PFSK-1 (cell line): ENCODE measurements at regions not wholly inside any gene's neighbourhood (a gene's known extent, or its start where the extent isn't known, plus 50 kb on each side); places are given as distances from the start of the nearest gene placed in this dataset.

ENCODE experiments used
- POLR2AphosphoS5 ChIP-seq: IDR thresholded peaks from 2 replicates; pipeline ENCODE4 v1.6.1; 2012; ENCODE audit warnings: low read depth, mild to moderate bottlenecking, control low read depth, low read length, moderate library complexity
- SIN3A ChIP-seq: IDR thresholded peaks from 2 replicates; pipeline ENCODE4 v1.6.1; 2012; ENCODE audit warnings: mild to moderate bottlenecking, low read length, moderate library complexity, borderline replicate concordance; ENCODE audit not compliant: insufficient read depth
- TAF1 ChIP-seq: IDR thresholded peaks from 2 replicates; pipeline ENCODE4 v1.6.1; 2012; ENCODE audit warnings: low read length, control low read depth, borderline replicate concordance; ENCODE audit not compliant: insufficient read depth
- TF ChIP-seq, protein P1 (sequence below), 2 experiments: IDR thresholded peaks; 2 replicates each; pipeline versions ENCODE4 v1.6.1 to v1.8.0; 2011 to 2012; ENCODE audit warnings: low read depth in 2 of 2, low read length in 2 of 2, control low read depth in 1 of 2, inconsistent platforms in 1 of 2, mild to moderate bottlenecking in 1 of 2, moderate library complexity in 1 of 2; ENCODE audit not compliant: insufficient read depth in 1 of 2

DNA sequence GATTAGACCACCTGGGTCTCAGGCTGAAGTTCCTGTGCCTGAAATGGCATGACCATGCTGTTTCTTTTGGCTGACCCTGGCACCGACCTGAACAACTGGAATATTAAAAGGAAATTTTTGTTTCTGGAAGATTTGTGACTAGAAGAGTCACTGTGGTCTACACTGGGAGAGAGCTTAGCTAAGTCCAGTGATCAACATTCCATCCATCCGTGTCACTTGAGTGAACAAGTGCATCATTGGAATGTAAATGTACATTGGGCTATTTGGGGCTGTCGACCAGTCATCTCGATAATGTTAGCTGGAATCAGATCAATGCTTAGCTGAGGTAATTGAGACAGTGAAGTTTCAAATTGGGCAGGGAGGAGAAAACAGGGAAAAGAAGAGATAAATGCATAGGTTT is 95.4 kb upstream of the CCDC85A start:
- TF ChIP-seq POLR2AphosphoS5 (no peak), TAF1 (no peak), SIN3A (no peak)
- TF ChIP-seq, protein P1, sequence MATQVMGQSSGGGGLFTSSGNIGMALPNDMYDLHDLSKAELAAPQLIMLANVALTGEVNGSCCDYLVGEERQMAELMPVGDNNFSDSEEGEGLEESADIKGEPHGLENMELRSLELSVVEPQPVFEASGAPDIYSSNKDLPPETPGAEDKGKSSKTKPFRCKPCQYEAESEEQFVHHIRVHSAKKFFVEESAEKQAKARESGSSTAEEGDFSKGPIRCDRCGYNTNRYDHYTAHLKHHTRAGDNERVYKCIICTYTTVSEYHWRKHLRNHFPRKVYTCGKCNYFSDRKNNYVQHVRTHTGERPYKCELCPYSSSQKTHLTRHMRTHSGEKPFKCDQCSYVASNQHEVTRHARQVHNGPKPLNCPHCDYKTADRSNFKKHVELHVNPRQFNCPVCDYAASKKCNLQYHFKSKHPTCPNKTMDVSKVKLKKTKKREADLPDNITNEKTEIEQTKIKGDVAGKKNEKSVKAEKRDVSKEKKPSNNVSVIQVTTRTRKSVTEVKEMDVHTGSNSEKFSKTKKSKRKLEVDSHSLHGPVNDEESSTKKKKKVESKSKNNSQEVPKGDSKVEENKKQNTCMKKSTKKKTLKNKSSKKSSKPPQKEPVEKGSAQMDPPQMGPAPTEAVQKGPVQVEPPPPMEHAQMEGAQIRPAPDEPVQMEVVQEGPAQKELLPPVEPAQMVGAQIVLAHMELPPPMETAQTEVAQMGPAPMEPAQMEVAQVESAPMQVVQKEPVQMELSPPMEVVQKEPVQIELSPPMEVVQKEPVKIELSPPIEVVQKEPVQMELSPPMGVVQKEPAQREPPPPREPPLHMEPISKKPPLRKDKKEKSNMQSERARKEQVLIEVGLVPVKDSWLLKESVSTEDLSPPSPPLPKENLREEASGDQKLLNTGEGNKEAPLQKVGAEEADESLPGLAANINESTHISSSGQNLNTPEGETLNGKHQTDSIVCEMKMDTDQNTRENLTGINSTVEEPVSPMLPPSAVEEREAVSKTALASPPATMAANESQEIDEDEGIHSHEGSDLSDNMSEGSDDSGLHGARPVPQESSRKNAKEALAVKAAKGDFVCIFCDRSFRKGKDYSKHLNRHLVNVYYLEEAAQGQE (IDR thresholded peaks at IDR 0.05; ENCODE audit: insufficient read depth in 1 of 2, low read depth in 2 of 2, low read length in 2 of 2) = no peak
